Neural crest cell (in vitro differentiated cells): ENCODE measurements at regions not wholly inside any gene's neighbourhood (a gene's known extent, or its start where the extent isn't known, plus 50 kb on each side); places are given as distances from the start of the nearest gene placed in this dataset.

Source experiments
- DNase-seq: peaks from one replicate; pipeline ENCODE4 v3.0.0; 2021; ENCODE audit warnings: low read depth, mixed read lengths, low spot score
- H3K27ac Mint-ChIP-seq: one replicate; pipeline ENCODE4 v1.8.0; 2021; ENCODE audit warnings: mild to moderate bottlenecking, mixed read lengths; ENCODE audit not compliant: unreplicated experiment
- H3K27me3 Mint-ChIP-seq: 2 replicates; pipeline ENCODE4 v1.8.0; 2021; ENCODE audit warnings: low read depth, mild to moderate bottlenecking, mixed read lengths
- H3K36me3 Mint-ChIP-seq: 2 replicates; pipeline ENCODE4 v1.8.0; 2021; ENCODE audit warnings: low read depth, mild to moderate bottlenecking, mixed read lengths
- H3K4me1 Mint-ChIP-seq: 2 replicates; pipeline ENCODE4 v1.8.0; 2021; ENCODE audit warnings: mixed read lengths
- H3K4me3 Mint-ChIP-seq: one replicate; pipeline ENCODE4 v1.8.0; 2021; ENCODE audit warnings: mild to moderate bottlenecking, mixed read lengths
- H3K9me3 Mint-ChIP-seq: 2 replicates; pipeline ENCODE4 v1.8.0; 2021; ENCODE audit warnings: mixed read lengths
- TF ChIP-seq, protein P1 (sequence below): fragments of 200-600 bp; sonication (generic); conservative IDR thresholded peaks from 2 replicates; pipeline ENCODE4 v1.5.0; 2021; ENCODE audit warnings: antibody characterized with exemption, mild to moderate bottlenecking

DNA sequence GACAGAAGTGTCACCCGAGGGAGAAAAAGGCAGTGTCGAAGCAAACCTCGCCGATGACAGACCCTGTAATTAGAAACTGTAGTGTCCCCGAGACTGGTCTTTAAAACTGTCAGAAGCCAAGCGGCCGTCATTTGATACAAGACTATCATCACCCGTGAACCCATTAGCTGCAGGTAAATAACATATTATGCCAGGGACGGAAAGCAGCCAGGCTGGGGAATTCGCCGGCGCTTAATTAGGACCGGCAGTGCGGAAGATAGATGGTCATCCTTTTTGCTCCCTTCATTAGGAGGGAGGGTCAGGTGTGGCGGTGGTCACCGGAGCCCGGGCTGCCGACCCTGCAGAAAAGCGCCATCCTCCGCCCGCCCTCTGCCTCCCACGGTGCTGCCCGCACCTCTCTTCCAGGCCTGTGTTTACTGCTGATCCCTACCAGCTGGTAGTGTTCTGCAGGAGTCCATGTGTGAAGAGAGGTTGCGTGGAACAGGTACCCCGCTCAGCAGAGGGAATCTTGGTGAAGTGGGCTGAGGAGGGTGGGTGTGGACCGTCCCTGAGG is 109.4 kb upstream of the GSE1 start:
- no peaks in the 10 kb centered on the region for H3K27me3 Mint-ChIP-seq
- H3K27ac Mint-ChIP-seq = no peak overlapping the region
- no peak overlapping the region for H3K4me3 Mint-ChIP-seq
- peaks cover 16% of the 10 kb centered on the region for H3K4me1 Mint-ChIP-seq
- H3K36me3 Mint-ChIP-seq = no peaks in the 10 kb centered on the region
- TF ChIP-seq, protein P1, sequence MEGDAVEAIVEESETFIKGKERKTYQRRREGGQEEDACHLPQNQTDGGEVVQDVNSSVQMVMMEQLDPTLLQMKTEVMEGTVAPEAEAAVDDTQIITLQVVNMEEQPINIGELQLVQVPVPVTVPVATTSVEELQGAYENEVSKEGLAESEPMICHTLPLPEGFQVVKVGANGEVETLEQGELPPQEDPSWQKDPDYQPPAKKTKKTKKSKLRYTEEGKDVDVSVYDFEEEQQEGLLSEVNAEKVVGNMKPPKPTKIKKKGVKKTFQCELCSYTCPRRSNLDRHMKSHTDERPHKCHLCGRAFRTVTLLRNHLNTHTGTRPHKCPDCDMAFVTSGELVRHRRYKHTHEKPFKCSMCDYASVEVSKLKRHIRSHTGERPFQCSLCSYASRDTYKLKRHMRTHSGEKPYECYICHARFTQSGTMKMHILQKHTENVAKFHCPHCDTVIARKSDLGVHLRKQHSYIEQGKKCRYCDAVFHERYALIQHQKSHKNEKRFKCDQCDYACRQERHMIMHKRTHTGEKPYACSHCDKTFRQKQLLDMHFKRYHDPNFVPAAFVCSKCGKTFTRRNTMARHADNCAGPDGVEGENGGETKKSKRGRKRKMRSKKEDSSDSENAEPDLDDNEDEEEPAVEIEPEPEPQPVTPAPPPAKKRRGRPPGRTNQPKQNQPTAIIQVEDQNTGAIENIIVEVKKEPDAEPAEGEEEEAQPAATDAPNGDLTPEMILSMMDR = no peak
- no peaks in the 10 kb centered on the region for H3K9me3 Mint-ChIP-seq
- DNase-seq = no peak

DNA sequence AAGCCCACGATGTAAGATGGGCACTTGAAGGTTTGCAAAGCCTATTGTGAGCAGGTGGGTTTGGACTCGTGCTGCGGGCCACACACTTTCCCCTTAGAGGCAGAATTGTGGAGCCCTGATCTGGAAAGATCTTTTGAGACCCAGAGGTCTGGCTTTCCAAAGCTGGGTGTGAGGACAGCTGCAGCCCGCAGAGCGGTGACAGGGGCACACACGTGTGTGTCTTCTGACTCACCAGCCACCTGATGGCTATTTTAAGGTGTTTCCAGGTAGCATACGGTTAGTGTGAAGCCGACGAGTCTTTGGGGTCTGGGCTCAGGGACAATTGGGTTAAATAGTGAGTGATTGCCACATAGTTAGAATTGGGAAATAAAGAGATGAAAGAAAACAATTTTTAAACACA is 108.9 kb upstream of the GSE1 start:
- no peaks in the 10 kb centered on the region for H3K36me3 Mint-ChIP-seq
- no peak overlapping the region for H3K27ac Mint-ChIP-seq
- no peak for DNase-seq
- H3K27me3 Mint-ChIP-seq = no peaks in the 10 kb centered on the region
- no peaks in the 10 kb centered on the region for H3K9me3 Mint-ChIP-seq
- H3K4me1 Mint-ChIP-seq = peaks cover 19% of the 10 kb centered on the region
- no peak overlapping the region for H3K4me3 Mint-ChIP-seq
- TF ChIP-seq, protein P1 = no peak

DNA sequence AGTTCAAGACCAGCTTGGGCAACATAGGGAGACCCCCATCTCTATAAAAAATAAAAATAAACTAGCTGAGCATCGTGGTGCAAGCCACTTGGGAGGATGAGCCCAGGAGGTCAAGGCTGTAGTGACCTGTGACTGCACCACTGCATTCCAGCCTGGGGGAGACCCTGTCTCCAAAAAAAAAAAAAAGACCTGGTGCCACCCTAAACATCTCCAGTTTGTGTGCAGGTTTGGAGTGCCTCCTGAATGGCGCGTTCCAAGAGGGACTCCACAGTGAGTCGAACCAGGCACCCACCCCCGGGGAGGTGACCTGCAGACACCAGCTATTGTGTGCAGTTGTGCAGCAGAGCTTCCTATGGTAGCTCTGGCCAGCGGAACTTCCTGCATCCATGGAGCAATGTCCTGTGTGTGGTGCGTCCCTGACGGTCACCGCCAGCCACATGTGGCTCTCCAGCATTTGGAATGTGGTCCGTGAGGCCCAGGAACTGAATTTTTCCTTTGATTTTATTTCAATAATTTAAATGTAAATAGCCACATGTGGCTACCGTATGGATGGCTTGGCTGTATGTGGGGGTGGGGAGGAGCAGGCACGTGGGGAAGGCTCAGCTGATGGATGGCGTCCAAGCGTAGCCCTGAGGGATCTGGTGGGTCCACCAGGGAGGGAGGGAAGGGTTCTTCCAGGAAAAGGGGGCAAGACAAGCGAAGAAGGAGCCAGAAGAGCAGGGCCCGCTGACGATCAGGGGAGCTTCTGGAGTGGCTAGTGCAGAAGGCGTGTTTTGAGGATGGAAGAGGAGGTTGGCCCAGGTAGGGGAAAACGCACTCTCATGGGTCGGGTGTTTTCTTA is 107.1 kb upstream of the GSE1 start:
- Mint-ChIP-seq H3K36me3 (no peaks in the 10 kb centered on the region), H3K4me1 (peaks cover 20% of the 10 kb centered on the region), H3K27me3 (no peaks in the 10 kb centered on the region), H3K4me3 (no peak overlapping the region), H3K9me3 (no peaks in the 10 kb centered on the region), H3K27ac (no peak overlapping the region)
- TF ChIP-seq, protein P1 = no peak
- no peak for DNase-seq

DNA sequence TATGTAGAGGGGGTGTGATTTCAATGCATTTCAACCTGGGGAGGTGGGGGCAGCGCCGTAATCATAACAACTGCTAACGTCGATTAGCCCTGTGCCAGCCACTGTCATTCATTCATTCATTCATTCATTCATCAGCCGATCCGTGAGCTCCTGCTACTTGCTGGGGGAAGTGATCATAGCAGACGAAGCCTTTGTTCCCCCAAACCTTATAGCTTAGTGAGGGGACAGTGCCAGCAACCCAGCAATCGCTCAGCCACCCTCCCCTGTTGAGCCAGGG is 106.5 kb upstream of the GSE1 start:
- no peaks in the 10 kb centered on the region for H3K9me3 Mint-ChIP-seq
- no peak overlapping the region for H3K4me3 Mint-ChIP-seq
- DNase-seq = no peak
- no peak overlapping the region for H3K27ac Mint-ChIP-seq
- no peaks in the 10 kb centered on the region for H3K27me3 Mint-ChIP-seq
- H3K4me1 Mint-ChIP-seq = peaks cover 20% of the 10 kb centered on the region
- H3K36me3 Mint-ChIP-seq = no peaks in the 10 kb centered on the region
- TF ChIP-seq, protein P1 = no peak

DNA sequence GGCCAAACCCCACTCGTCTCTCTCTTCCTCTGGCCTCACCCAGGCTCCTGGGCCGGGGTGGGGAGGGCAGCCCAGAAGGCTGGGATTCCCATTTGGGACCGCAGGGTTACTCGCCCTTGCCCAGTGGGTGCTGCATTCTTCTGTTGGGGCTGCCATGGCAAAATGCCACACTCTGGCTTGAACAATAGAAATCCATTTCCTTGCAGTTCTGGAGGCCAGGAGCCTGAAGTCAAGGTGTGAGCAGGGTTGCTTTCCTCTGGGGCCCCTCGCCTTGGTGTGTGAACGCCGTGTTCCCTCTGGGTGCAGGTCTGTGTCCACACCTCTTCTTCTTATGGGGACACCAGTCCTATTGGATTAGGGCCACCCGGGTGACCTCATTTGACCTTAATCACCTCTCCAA is 105.8 kb upstream of the GSE1 start:
- no peak for DNase-seq
- Mint-ChIP-seq H3K4me3 (no peak overlapping the region), H3K27me3 (no peaks in the 10 kb centered on the region), H3K27ac (no peak overlapping the region), H3K9me3 (no peaks in the 10 kb centered on the region), H3K4me1 (peaks cover 20% of the 10 kb centered on the region), H3K36me3 (no peaks in the 10 kb centered on the region)
- TF ChIP-seq, protein P1 = no peak
